ENCODE measurements at regions not wholly inside any gene's neighbourhood (a gene's known extent, or its start where the extent isn't known, plus 50 kb on each side); places are given as distances from the start of the nearest gene placed in this dataset.

DNA sequence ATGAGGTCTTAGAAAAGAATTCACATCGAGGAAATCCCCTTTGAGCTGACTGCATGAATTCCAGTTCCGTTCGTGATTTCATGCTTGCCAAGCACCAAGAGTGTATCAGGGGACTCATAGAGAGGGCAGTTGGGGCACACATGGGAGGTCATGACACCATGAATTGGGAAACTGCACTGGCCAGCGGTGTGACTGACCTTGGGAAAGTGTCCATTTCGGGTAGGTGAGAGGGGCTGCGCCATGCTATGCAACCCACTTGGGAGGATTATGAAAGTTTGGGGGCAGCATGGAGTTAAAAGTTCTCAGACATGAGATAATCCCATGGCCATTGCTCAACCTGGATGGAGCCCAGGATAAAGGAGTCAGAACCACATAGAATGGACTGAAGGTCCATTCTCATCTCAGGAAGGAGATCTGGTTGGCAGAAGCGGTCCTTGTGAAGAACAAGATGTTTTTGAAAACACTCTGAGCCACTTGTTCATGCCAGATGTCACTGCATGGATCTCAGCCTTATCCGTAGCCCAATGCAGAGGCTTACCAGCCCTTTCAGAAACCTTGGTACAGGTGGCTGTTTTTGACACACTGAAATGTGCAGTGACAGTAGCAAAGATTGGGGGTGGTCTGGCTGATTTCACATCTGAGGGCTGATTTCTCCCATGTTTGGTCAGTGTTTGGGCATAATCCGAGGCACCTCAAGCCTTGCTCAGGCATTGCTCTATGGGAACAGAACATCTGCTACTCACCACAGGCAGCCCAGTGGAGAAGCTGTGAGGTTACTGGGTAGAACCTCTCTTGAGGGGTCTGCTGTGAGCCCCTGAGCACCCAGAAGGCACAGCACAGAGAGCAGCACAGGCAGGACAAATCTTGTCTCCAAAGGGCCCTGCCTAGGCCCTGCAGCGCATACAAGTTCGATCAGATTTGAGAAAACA lies 252.3 kb downstream of the CXCL12 start:
- Histone ChIP-seq H2AFZ (ENCODE audit: low read length) (no peak overlapping the region), H3K4me1 (ENCODE audit: low read length) (no peaks in the 10 kb centered on the region), H3K79me2 (ENCODE audit: low read length) (no peaks in the 10 kb centered on the region), H3F3A (ENCODE audit: insufficient read depth, low read length) (no peaks in the 10 kb centered on the region), H3K4me2 (ENCODE audit: low read depth, low read length) (no peak overlapping the region), H3K36me3 (replicated peaks; ENCODE audit: insufficient read depth, low read length) (no peaks in the 10 kb centered on the region), H3K9me3 (replicated peaks; ENCODE audit: insufficient read depth, low read length) (no peaks in the 10 kb centered on the region), H3K27ac (ENCODE audit: low read length) (no peak overlapping the region), H3K9ac (ENCODE audit: low read length) (no peak overlapping the region), H4K20me1 (ENCODE audit: insufficient read depth, low read length) (no peaks in the 10 kb centered on the region), H3K27me3 (replicated peaks; ENCODE audit: insufficient read depth, low read length) (no peaks in the 10 kb centered on the region), H3K9me2 (replicated peaks; ENCODE audit: insufficient read depth, low read length) (no peaks in the 10 kb centered on the region), H3K4me3 (ENCODE audit: low read length) (no peak overlapping the region)
- no peak for DNase-seq
- TF ChIP-seq EZH2phosphoT487 (IDR thresholded peaks at IDR 0.05; ENCODE audit: low read length) (no peak), EZH2 (optimal IDR thresholded peaks at IDR 0.05; ENCODE audit: low read depth, low read length) (no peak)
- TF ChIP-seq, protein P1, sequence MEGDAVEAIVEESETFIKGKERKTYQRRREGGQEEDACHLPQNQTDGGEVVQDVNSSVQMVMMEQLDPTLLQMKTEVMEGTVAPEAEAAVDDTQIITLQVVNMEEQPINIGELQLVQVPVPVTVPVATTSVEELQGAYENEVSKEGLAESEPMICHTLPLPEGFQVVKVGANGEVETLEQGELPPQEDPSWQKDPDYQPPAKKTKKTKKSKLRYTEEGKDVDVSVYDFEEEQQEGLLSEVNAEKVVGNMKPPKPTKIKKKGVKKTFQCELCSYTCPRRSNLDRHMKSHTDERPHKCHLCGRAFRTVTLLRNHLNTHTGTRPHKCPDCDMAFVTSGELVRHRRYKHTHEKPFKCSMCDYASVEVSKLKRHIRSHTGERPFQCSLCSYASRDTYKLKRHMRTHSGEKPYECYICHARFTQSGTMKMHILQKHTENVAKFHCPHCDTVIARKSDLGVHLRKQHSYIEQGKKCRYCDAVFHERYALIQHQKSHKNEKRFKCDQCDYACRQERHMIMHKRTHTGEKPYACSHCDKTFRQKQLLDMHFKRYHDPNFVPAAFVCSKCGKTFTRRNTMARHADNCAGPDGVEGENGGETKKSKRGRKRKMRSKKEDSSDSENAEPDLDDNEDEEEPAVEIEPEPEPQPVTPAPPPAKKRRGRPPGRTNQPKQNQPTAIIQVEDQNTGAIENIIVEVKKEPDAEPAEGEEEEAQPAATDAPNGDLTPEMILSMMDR (IDR thresholded peaks at IDR 0.05; ENCODE audit: low read length): no peak

DNA sequence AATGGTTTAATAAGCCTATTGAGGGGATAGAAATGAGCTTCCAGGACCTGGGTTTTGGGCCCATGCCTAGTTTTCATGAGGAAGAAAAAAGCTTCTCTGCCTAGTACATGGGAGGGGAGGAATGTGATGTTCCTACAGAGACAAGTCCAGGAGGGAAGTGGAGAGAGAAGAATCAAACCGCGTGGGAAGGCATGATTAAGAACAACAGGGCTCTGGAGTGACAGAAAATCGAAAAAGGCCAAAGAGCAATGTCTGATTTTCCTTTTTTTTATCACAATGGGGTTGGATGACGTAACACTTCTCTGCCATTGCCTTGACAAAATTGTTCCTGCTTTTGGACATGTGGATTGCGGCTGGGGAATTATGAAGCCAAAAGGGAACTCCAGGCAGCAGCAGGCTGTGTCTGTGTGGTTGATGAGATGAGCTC lies 258.6 kb downstream of the CXCL12 start:
- Histone ChIP-seq H4K20me1 (ENCODE audit: insufficient read depth, low read length) (no peaks in the 10 kb centered on the region), H3K9ac (ENCODE audit: low read length) (no peak overlapping the region), H2AFZ (ENCODE audit: low read length) (no peak overlapping the region), H3K36me3 (replicated peaks; ENCODE audit: insufficient read depth, low read length) (no peaks in the 10 kb centered on the region), H3K9me3 (replicated peaks; ENCODE audit: insufficient read depth, low read length) (no peaks in the 10 kb centered on the region), H3K4me3 (ENCODE audit: low read length) (no peak overlapping the region), H3K27ac (ENCODE audit: low read length) (no peak overlapping the region), H3K4me2 (ENCODE audit: low read depth, low read length) (no peak overlapping the region), H3K9me2 (replicated peaks; ENCODE audit: insufficient read depth, low read length) (no peaks in the 10 kb centered on the region), H3K27me3 (replicated peaks; ENCODE audit: insufficient read depth, low read length) (no peaks in the 10 kb centered on the region), H3K79me2 (ENCODE audit: low read length) (no peaks in the 10 kb centered on the region), H3F3A (ENCODE audit: insufficient read depth, low read length) (no peaks in the 10 kb centered on the region), H3K4me1 (ENCODE audit: low read length) (no peaks in the 10 kb centered on the region)
- DNase-seq: no peak
- no peak for TF ChIP-seq EZH2phosphoT487 (IDR thresholded peaks at IDR 0.05; ENCODE audit: low read length)
- TF ChIP-seq, protein P1 (IDR thresholded peaks at IDR 0.05; ENCODE audit: low read length): no peak
- TF ChIP-seq EZH2 (optimal IDR thresholded peaks at IDR 0.05; ENCODE audit: low read depth, low read length): no peak

GRCh38 chr10:44125879-44126278 lies 259.0 kb downstream of the CXCL12 start:
- H3K27ac ChIP-seq (ENCODE audit: low read length): no peak overlapping the region
- DNase-seq: no peak
- H3K36me3 ChIP-seq (replicated peaks; ENCODE audit: insufficient read depth, low read length): no peaks in the 10 kb centered on the region
- no peaks in the 10 kb centered on the region for H4K20me1 ChIP-seq (ENCODE audit: insufficient read depth, low read length)
- H3K79me2 ChIP-seq (ENCODE audit: low read length): no peaks in the 10 kb centered on the region
- H3K4me1 ChIP-seq (ENCODE audit: low read length): no peaks in the 10 kb centered on the region
- TF ChIP-seq EZH2 (optimal IDR thresholded peaks at IDR 0.05; ENCODE audit: low read depth, low read length): no peak
- no peak for TF ChIP-seq EZH2phosphoT487 (IDR thresholded peaks at IDR 0.05; ENCODE audit: low read length)
- TF ChIP-seq, protein P1 (IDR thresholded peaks at IDR 0.05; ENCODE audit: low read length): no peak
- H3K9me3 ChIP-seq (replicated peaks; ENCODE audit: insufficient read depth, low read length): no peaks in the 10 kb centered on the region
- no peak overlapping the region for H3K9ac ChIP-seq (ENCODE audit: low read length)
- H3K27me3 ChIP-seq (replicated peaks; ENCODE audit: insufficient read depth, low read length): no peaks in the 10 kb centered on the region
- no peaks in the 10 kb centered on the region for H3K9me2 ChIP-seq (replicated peaks; ENCODE audit: insufficient read depth, low read length)
- no peak overlapping the region for H3K4me2 ChIP-seq (ENCODE audit: low read depth, low read length)
- H3F3A ChIP-seq (ENCODE audit: insufficient read depth, low read length): no peaks in the 10 kb centered on the region
- no peak overlapping the region for H2AFZ ChIP-seq (ENCODE audit: low read length)
- no peak overlapping the region for H3K4me3 ChIP-seq (ENCODE audit: low read length)
